ENCODE measurements at regions not wholly inside any gene's neighbourhood (a gene's known extent, or its start where the extent isn't known, plus 50 kb on each side); places are given as distances from the start of the nearest gene placed in this dataset.
A peak's percentile ranks its signal among the peaks of the same experiment; 100 is the strongest.
"Not testable (repeated sequence)": the region's sequence is repeated elsewhere in the genome, so short reads cannot be mapped to it uniquely, and the experiment has no call there.

DNA sequence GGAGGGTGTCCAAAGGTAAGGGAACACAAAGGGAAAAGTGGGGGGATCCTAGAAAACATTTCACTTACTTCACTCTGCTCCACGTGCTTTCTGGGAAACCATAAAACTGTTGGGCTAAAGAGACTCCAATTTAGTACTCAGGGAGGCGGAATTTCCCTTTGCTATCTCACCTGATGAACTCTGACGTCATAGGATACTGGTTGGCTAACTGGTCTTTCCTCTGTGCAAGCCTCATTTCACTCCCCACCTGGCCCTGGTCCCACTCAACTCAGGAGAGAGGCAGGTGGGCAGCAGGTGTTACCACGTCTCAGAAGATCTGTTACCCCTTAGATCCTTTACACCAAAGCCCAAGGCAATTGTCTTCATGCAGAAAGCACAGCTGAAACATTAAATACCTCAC lies 51.8 kb upstream of the PMAIP1 start:
- DNase-seq (ENCODE audit: low read depth in 4 of 4, low spot score in 1 of 4): no peak

DNA sequence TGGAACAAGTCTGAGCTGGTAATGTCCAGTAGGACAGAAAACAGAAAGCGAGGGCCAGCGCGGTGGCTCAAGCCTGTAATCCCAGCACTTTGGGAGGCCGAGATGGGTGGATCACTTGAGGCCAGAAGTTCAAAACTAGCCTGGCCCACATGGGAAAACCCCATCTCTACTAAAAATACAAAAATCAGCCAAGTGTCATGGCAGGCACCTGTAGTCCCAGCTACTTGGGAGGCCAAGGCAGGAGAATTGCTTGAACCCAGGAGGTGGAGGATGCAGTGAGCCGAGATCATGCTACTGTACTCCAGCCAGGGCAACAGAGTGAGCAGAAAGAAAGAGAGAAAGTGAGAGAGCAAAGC lies 52.3 kb upstream of the PMAIP1 start:
- not testable (repeated sequence) for DNase-seq (ENCODE audit: low read depth in 4 of 4, low spot score in 1 of 4)

DNA sequence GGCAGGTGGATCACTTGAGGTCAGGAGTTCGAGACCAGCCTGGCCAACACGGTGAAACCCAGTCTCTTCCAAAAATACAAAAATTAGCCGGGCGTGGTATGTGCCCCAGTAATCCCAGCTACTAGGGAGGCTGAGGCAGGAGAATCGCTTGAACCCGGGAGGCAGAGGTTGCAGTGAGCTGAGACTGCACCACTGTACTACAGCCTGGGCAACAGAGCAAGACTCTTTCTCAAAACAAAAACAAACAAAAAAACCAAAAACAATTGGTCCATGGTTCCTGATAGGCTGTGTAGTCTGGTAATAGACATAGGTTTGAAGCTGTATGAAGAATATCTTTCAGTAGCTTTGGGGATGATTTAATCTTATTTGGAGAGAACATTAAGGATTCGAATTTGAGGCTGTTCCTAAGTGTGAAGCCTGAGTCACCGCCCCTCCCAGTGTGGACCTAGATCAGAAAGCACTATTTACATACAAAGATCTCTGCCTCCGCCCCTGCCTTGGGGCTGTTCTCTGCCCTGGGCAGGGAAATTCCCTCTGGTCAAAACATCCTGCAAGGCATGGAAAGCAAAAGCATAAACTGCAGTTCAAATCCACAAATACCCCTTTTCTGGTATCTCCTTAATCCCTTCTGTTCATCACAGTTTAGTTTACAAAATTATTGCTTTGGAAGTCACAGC lies 52.8 kb upstream of the PMAIP1 start:
- peak in 2 of 4 experiments; percentile 16 to 45 for DNase-seq (ENCODE audit: low read depth in 4 of 4, low spot score in 1 of 4)

DNA sequence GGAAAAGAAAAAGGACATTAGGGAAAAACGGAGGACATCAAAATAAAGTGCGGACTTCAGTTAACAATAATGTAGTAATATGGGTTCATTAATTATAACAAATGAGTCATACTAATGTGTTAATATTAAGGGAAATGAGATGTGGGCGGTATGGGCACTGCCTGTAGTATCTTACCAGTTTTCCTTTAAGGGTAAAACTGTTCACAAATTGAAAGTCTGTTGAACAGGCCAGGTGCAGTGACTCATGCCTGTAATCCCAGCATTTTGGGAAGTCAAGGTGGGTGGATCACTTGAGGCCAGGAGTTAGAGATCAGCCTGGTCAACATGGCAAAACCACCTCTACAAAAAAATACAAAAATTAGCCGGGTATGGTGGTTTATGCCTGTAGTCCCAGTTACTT lies 56.8 kb upstream of the PMAIP1 start:
- DNase-seq (ENCODE audit: low read depth in 4 of 4, low spot score in 1 of 4): no peak

DNA sequence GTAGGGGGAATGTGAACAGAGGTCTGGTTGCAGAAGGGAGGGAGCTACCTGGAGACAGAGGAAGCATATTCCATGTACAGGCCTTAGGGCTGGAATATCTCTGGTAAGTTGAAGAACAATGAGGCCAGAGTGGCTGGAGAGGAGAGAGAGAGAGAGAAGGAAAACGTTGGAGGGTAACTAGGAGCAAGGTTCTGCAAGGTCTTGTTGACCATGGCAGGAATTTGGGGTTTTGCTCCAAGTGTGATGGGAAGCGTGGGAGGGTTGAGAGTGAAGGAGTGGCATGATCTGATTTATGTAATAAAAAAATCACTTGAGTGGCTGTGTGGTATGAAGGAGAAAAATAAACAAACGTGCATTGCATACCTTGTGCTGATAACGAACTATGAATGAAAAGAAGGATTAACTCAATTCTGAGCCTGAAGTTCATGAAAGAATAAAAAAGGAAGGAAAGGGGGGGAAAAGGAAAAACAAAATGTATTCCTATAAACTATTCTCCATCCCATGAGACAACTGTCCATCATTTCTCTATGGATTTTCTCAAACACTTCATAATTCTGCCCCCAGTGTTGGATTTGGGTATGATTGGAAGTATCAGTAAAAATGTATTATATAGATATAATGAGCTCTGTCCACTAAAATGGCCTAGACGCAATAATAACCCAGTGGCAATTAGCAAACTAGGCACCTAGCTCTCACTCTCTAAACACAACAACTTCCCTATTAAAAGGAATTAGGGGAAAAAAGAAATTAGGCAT lies 59.7 kb upstream of the PMAIP1 start:
- no peak for DNase-seq (ENCODE audit: low read depth in 4 of 4, low spot score in 1 of 4)

DNA sequence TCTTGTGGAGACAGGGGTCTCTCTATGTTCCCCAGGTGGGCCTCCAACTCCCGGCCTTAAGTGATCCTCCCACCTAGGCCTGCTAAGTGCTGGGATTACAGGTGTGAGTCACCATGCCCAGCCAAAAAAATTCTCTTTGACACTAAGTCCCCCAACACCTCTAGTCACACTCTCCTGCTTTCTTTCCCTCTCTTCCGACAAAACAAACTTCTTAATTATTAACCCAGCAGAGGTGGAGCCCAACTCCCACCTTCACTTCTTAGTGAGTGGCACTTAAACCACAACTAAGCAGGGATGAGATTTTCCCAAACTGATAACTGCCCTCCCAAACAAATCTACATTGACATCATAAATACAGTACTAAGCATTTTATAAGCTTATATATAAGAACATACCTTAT lies 60.5 kb upstream of the PMAIP1 start:
- no peak for DNase-seq (ENCODE audit: low read depth in 4 of 4, low spot score in 1 of 4)

DNA sequence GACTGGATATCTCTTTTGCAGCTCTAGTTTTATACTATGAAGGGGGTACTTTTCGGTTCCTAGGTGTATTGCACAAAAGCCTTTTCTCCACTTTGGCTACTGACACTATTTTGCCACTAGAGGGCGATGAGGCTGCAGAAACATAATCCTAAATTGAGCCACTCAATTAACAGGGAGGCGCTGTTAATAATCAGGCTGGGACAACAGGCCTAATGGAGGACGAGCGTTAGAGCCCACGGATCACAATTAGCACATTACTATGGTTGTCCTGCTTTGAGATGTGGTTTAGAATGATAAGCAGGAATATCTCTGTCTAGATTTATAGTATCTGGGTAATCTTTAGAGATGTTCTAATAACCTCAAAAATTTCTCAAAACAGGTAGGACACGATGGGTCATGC lies 62.2 kb upstream of the PMAIP1 start:
- peak; percentile 9 to 32 (median 16) for DNase-seq (ENCODE audit: low read depth in 4 of 4, low spot score in 1 of 4)

DNA sequence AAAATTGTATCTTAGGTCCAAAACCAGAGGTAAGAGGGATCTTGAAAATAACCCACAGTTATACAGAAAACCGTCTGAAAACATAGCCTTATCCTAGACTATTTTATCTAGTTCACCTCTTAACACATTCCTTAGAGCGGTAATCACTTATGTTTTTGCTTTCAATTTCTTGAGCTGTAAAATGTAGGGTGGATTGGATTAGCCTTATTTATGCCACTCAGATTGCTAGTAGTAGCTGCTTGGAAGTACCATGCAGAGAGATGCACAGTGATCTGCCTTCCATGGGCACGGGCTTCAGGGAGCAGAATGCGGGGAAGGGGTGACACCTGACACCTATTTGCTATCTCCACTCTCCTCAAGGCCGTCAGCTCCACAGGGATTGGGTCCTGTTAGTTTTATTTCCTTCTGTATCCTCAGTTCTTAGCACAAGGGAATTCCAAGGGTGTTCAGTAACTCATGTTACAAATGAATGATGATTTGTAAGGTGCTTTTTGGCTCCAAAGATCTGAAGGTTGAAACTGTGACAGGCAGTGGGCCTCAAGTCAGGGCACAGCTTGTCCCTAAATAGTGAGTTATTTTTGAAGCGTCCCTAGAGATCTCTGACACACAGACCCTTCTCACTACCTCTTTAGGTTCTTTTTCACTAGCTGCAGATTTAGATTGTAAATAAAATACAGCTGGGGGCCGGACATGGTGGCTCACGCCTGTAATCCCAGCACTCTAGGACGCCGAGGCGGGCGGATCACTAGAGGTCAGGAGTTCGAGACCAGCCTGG lies 64.0 kb upstream of the PMAIP1 start:
- DNase-seq (ENCODE audit: low read depth in 4 of 4, low spot score in 1 of 4): no peak

DNA sequence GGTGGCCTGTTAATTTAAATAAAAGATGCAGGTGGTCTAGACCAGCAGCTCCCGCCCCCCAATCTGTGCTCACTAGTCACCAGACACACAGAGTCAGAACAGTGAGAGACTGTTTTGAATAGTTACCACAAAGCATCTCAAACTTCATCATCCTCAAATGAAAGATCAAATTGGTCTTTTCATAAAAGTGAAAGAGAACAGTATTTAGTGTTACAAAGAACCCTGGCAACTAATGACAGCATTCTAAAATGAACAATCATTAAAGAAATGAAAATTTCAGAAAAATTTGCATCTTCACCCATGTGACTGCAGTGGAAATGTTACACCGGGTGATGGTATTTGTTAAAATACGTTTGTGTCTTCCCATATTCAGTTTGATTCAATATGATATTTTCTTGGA lies 65.5 kb upstream of the PMAIP1 start:
- DNase-seq (ENCODE audit: low read depth in 4 of 4, low spot score in 1 of 4): no peak

DNA sequence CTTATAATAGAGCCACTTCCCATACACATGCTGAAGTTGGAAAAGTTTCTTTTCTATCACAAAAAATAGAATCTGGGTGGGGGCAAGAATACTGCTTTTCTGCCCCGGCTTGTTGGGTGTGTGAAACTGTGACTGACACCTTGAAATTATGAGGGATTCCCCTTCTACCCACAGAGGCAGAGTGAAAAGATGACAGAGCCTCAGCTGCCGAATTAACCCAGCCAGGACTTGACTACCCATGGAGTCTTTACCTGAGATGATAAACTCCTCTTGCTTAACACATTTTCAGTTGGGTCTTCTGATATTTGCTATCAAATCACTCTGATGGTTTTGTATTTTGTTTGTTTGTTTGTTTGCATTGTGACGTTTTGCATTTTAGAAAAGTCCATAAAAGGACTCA lies 66.0 kb upstream of the PMAIP1 start:
- DNase-seq (ENCODE audit: low read depth in 4 of 4, low spot score in 1 of 4): peak in 1 of 4 experiments; percentile 3

DNA sequence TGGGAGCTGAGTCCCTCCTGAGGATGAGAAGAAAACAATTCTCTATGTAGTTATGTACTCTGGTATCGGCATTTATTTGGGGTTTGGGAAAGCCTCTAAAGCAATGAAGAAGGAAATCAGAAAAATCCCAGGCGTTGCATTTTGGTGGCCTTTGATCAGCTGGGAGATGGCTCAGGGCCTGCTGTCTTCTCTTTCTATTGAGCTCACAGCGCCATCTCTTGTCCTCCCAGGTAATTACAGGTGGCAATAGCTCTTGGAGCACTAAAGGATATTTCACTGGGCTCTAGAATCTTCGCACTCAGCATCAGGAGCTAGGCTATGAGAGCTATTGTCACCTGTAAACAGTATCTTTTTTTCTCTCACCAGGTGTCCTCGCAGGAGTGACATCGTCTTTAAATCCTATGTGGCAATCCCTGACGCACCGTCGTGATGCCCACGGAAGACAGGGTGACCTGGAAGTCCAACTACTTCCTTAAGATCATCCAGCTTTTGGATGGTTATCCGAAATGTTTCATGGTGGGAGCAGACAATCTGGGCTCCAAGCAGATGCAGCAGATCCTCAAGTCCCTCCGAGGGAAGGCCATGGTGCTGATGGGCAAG lies 76.1 kb upstream of the PMAIP1 start:
- peak in 1 of 4 experiments; percentile 27 for DNase-seq (ENCODE audit: low read depth in 4 of 4, low spot score in 1 of 4)

DNA sequence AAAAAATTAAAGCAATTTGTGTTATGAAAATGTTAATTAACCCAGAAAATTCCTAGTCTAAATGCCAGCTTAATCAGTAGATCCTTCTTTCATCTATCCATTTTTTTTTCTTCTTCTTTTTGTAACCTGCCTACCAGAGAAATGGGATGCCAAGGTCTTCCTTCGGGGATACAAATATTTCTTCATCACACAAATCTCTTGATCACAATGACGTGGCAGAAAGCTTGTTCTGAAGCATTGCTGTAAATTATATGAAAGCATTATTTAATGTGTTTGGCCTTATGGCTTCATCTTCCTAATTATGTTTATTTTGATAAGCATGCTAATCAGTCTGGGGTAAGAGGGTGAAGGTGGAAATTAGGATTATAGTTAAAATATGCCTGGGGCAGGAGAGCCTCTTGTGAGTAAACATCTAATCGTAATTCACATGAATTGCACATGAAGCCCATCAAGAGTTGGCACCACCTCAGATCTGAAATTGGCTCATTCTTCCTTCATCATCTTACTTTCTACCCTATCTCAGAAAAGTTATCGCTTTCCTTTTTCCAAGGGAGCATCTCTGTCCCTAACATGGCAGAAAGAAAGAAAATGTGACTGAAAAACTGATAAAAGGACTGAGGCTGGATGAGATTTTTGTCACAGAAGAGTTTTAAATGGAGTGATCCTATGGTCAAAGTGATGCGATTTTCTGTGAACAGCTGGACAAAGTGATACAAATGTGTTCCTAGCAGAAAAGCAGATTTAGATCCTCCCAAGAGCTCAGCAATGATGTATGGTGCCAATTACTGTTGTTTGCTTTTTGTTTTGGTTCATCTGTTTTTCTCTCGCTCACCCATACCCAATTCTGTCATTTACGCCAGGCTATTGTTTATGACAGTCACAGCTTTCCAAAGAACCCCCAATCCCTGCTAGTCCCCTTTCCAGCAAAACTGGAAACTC lies 76.9 kb upstream of the PMAIP1 start:
- no peak for DNase-seq (ENCODE audit: low read depth in 4 of 4, low spot score in 1 of 4)

DNA sequence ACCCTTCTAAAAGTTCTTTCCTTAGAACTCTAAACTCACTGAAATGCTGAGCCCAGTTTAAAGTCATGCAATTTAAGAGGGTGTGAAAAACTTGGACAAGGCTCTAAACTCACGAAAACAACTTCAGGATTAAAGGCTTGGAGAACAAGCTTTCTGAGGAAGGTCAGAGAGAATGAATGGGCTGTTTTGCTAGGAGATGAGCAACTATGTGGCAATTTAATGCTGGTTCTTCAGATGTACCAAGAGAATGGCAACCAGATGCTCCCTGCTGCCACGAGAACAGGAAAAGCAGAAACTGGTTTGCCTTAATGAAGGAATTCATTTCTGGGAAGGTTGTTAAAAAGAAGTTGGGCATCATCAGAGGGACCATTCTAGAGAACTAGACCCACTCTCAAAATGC lies 77.8 kb upstream of the PMAIP1 start:
- no peak for DNase-seq (ENCODE audit: low read depth in 4 of 4, low spot score in 1 of 4)

DNA sequence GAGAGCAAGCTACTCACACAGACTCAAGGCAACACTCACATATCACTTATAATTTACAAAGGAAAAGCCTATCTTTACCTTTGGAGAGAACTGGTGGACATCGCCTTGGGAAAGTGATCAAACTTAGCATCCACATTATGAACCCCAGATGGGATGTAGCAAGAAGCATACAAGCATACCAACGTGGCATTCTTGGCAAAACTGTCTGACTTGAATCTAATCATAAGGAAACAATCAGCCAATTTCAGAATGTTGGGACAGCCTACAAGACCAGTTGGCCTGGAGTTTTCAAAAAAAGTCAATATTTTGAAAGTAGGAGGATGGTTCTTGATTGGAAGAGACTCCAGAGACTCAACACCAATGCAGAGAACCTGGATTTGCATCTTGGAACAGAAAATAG lies 79.1 kb upstream of the PMAIP1 start:
- DNase-seq (ENCODE audit: low read depth in 4 of 4, low spot score in 1 of 4): no peak

DNA sequence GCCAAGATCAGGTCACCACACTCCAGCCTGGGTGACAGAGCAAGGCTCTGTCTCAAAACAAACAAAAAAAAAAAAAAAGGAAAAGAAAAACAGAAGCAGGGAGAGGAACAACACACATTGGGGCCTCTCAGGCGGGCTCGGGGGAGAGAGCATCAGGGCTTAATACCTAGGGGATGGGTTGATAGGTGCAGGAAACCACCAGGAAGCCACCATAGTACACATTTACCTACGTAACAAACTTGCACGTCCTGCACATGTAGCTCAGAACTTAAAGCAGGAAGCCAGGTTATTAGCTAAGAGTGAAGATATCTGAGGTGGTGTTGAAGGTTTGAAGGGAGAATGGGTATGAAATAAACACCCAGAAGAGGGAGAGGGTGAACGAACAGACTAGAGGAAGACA lies 81.0 kb upstream of the PMAIP1 start:
- DNase-seq (ENCODE audit: low read depth in 4 of 4, low spot score in 1 of 4): no peak

DNA sequence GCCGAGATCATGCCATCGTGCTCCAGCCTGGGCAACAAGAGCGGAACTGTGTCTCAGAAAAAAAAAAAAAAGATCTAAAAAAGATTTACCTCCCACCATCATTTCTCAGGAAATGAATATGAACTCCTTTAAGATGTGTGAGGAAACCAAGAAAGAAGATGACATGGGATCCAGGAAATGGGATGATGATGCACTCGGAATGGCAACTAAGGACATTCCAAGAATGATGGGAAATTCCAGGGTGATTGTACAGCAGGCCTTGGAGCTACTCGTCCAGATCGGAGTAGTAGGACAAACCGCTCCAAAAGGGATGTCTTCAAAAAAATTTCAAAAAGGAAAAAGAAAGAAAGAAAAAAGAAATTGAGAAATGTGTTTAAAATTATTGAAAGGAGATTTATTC lies 84.9 kb upstream of the PMAIP1 start:
- no peak for DNase-seq (ENCODE audit: low read depth in 4 of 4, low spot score in 1 of 4)

DNA sequence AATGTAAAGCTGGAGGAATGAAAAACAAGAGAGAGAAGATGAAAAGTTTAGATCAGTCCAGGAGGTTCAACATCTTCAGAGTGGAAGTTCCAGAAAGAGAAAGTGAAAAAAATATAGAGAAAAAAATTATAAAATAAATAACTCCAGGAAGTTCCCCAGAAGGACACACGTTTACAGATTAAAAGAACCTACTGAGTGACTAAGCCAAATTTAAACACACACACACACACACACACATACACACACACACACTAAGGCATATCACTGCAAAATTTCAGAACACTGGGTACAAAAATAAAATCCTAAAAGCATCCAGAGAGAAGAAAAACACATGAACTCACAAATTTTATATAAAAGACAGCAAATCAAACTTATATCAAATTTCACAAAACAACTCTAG lies 85.9 kb upstream of the PMAIP1 start:
- DNase-seq (ENCODE audit: low read depth in 4 of 4, low spot score in 1 of 4): no peak

DNA sequence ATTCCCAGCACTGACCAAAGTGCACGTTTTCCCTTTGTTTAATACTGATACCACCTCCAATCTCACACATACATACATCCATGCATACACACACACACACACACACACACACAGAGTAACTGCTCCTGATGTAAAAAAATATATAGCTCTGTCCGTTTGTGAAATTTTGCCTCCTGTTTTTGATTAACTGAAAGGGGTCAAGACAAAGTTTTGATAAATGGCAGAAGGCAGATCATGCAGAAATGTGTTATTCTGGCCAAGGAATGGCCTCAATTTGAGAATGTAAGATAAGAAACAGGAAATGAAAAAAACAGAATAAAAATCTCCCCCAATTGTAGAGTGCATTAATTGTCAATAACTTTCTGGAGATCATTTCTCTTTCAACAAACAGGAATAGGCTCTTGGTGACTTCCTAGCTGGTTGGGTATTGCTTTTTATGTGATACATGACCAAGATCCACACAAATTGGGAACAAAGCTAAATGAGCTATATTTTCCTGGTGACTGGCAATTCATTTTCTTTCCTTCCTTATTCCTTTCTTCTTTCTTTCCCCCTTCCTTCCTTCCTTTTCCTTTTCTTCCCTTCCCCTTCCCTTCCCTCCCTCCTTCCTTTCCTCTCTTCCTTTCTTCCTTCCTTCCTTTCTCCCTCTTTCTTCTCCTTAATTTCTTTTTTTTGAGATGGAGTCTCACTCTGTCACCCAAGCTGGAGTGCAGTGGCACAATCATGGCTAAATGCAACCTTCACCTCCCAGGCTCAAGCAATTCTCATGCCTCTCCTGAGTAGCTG lies 88.9 kb upstream of the PMAIP1 start:
- DNase-seq (ENCODE audit: low read depth in 4 of 4, low spot score in 1 of 4): no peak

DNA sequence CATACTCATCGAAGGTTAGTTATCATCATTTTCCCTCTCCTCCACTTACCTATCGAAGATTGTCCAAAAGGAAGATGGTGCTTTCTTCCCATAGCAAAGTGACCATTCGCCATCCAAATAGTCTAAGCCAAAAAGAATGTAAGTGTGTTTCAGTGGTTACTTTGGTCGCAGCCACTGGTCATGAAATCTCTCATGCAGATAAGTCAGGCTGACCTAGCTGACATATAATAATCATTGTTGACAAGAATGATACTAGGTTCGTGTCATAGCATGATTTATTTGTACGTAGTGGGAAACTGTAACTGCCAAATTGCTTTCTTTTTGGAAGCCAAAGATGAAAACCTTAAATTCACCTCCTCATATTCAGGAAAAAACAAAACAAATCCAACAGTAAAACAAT lies 89.6 kb upstream of the PMAIP1 start:
- no peak for DNase-seq (ENCODE audit: low read depth in 4 of 4, low spot score in 1 of 4)

DNA sequence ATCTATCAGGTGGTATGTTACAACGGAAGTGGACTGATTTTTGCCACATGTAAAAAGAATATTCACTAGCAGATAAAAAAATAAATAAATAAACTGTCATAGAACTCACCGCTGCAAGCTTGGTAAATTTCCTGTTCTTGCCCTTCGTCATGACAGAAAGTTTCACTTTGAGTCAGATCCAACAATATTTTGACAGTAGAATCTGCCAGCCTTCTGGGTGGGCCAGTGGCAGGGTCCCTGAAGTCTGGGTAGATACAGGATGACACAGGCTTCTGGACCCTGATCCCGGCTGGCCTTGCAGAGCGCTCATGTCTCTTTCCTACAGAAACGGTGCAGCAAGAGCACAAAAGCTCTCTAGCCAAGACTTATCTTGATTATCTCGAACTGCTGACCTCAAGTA lies 97.8 kb upstream of the PMAIP1 start:
- no peak for DNase-seq (ENCODE audit: low read depth in 4 of 4, low spot score in 1 of 4)

Measured in stimulated activated CD4-positive, alpha-beta T cell treated with anti-CD3 and anti-CD28 coated beads, Interleukin-1b, Interleukin-23, amount 100 ng/mL, for 24 hours (primary cell).